GM12873 (cell line): ENCODE measurements at regions not wholly inside any gene's neighbourhood (a gene's known extent, or its start where the extent isn't known, plus 50 kb on each side); places are given as distances from the start of the nearest gene placed in this dataset.

Experiments used
- CTCF ChIP-seq: IDR thresholded peaks from 2 replicates; pipeline ENCODE4 v1.5.1; 2012; ENCODE audit warnings: low read depth, mild to moderate bottlenecking, moderate library complexity, low read length, control low read depth; ENCODE audit not compliant: insufficient read depth; ENCODE audit errors: missing control alignments

DNA sequence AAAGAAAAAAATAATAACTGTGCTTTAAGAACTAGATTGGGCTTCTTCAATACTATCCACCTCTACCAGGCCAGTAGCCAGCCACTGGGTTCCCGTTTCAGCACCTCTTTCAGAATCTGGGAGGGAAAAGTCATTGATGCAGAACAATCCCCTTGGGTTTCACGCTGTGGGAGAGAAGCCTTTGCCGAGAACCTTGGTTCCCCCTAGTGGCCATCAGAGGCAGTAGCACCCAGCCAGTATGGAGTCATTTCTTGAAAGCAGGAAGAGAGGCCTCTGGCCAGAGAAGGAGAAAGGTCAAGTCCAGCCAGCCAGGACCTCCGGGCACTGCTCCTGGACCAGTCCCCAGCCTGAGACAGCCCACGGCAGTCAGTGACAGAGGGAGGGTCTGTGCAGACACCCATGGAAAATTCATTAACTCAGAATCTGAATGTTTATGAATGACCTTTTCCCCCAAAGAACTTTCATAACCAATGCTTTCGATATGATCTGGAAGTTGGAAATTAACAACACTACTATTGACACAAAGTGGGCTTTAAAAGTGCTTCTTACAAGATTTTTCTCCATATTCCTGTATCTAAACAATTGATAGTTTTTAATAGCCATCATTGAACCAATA is 51.2 kb upstream of the CDH5 start:
- peak; percentile 99 for TF ChIP-seq CTCF

DNA sequence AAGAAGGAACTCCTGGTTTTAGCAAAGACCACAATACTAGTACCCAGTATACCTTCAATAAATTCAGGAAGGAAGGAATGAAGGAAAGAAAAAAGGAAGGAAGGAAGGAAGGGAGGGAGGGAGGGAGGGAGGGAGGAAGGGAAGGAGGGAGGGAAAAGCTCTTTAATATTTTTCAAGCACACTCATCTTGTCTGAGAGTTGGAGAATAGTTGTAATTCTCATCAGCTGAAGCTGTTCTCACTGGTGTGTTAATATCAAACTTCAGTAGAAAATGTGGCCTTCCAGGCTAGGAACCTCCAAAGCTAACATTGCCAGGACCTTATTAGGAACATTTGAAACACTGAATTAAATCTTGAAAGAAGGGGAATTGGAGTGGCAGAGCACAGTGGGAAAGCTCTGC is 55.2 kb upstream of the CDH5 start:
- TF ChIP-seq CTCF = no peak

DNA sequence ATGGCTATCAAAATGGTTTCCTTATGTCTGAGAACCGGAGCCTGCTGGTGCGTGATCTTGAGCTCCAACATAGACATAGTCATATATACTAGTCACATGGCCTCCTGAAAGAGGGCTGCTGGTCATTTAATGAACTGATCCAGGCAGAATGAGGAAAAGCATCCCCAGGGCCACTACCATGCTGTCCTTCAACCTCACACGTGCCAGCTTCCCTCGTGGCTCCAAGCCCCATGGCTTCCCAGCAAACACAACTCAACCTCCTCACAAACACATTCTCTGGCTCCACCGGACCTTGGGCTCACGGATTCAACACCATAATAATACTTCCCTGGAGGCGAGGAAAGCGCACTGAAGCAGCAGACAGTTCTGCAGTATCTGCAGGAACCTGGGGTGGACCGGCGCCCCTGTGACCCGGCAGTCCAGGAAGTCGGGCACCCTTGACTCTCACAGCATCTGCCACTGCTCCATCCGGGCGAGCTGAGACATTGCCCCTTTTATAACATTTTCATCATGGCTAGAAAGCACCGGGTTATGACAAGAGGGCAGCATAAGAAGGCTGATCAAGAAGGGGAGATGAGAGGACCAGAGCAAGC is 57.2 kb upstream of the CDH5 start:
- no peak for TF ChIP-seq CTCF

- no peak for TF ChIP-seq CTCF
Measured at GRCh38 chr16:66308096-66308495, 58.4 kb upstream of the CDH5 start.

- TF ChIP-seq CTCF = no peak
Measured at GRCh38 chr16:66306366-66307150, 59.9 kb upstream of the CDH5 start.

- TF ChIP-seq CTCF = no peak
Measured at GRCh38 chr16:66304961-66305360, 61.5 kb upstream of the CDH5 start.

DNA sequence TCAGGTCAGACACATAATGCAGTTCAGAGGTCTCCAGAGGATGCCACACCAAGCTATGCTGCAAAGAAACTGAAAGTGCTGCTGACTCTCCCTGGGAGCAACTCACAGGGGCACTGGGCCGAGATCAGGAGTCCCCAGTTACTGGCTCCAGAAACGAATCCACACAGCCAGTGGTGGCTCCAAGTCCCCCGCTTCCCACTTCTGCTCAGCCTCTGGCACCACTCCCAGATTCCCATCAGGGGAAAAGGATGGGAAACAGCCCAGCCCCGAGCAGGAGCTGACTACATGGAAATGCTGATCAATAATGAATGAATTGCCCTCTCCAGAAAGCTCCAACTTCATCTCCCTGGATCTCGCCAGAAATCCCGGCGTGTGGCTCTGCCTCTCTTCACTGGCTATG is 62.3 kb upstream of the CDH5 start:
- no peak for TF ChIP-seq CTCF
